ENCODE measurements at regions not wholly inside any gene's neighbourhood (a gene's known extent, or its start where the extent isn't known, plus 50 kb on each side); places are given as distances from the start of the nearest gene placed in this dataset.

GRCh38 chr1:116243333-116244054 lies 129.6 kb upstream of the ATP1A1 start:
- WGBS (ENCODE audit: low lambda C conversion rate): 41% methylated on average over 7 of the region's 7 CpGs
- ChIA-PET POLR2A (no interaction called here), CTCF (ENCODE audit: low intra/inter-chr PET ratio, low total read pairs) (no interaction called here)
- Histone ChIP-seq H3K36me3 (replicated peaks in 1 of 2; ENCODE audit: control insufficient read depth in 1 of 2, insufficient read depth in 2 of 2, low read length in 2 of 2) (no peaks in the 10 kb centered on the region), H3K79me2 (ENCODE audit: insufficient read depth, low read length) (no peaks in the 10 kb centered on the region), H3K9ac (ENCODE audit: insufficient read depth, low read depth, low read length) (no peak overlapping the region), H2AFZ (ENCODE audit: low read length) (no peak overlapping the region), H3K4me2 (ENCODE audit: low read depth, low read length) (no peak overlapping the region), H3K27me3 (ENCODE audit: control insufficient read depth in 1 of 2, insufficient read depth in 2 of 2, low read length in 2 of 2) (peaks cover 1 to 25% of the 10 kb centered on the region in 2 experiments; a peak in 4 of 5 replicates), H3K9me3 (ENCODE audit: low read length) (no peaks in the 10 kb centered on the region), H3K27ac (ENCODE audit: extremely low read length, insufficient read depth, low read length) (no peak overlapping the region), H4K20me1 (ENCODE audit: insufficient read depth, low read length) (no peaks in the 10 kb centered on the region), H3K4me1 (ENCODE audit: insufficient read depth, low read length) (no peaks in the 10 kb centered on the region), H3K4me3 (replicated peaks in 1 of 3; ENCODE audit: insufficient read depth in 1 of 3, low read depth in 2 of 3, low read length in 3 of 3) (no peak overlapping the region)
- intact Hi-C loops (cut with micrococcal nuclease; ENCODE audit: unreplicated experiment) (no loop called here), in situ Hi-C loops (cut with HindIII; ENCODE audit: extremely low pct_ligation_motif_present, low pct_unique_long_range_greater_than_20kb) (no loop called here)
- no peak for FAIRE-seq
- no TSS peak for BruUV-seq (replicated peaks)
- DNase-seq (ENCODE audit: low spot score): no peak
- no peak for TF ChIP-seq NCOR1 (IDR thresholded peaks at IDR 0.05; ENCODE audit: borderline replicate concordance, low read length)
- no peak for TF ChIP-seq ZNF33B (CRISPR knock-in tag; IDR thresholded peaks at IDR 0.05)
- no peak for TF ChIP-seq ZNF784 (CRISPR knock-in tag; IDR thresholded peaks at IDR 0.05; ENCODE audit: borderline replicate concordance)
- TF ChIP-seq ZNF572 (CRISPR knock-in tag; IDR thresholded peaks at IDR 0.05): no peak
- TF ChIP-seq, protein P1, sequence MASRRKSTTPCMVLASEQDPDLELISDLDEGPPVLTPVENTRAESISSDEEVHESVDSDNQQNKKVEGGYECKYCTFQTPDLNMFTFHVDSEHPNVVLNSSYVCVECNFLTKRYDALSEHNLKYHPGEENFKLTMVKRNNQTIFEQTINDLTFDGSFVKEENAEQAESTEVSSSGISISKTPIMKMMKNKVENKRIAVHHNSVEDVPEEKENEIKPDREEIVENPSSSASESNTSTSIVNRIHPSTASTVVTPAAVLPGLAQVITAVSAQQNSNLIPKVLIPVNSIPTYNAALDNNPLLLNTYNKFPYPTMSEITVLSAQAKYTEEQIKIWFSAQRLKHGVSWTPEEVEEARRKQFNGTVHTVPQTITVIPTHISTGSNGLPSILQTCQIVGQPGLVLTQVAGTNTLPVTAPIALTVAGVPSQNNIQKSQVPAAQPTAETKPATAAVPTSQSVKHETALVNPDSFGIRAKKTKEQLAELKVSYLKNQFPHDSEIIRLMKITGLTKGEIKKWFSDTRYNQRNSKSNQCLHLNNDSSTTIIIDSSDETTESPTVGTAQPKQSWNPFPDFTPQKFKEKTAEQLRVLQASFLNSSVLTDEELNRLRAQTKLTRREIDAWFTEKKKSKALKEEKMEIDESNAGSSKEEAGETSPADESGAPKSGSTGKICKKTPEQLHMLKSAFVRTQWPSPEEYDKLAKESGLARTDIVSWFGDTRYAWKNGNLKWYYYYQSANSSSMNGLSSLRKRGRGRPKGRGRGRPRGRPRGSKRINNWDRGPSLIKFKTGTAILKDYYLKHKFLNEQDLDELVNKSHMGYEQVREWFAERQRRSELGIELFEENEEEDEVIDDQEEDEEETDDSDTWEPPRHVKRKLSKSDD (CRISPR knock-in tag; IDR thresholded peaks at IDR 0.05; ENCODE audit: low read depth): no peak
- TF ChIP-seq HES4 (CRISPR knock-in tag; IDR thresholded peaks at IDR 0.05; ENCODE audit: borderline replicate concordance): no peak
- TF ChIP-seq KAT8 (CRISPR knock-in tag; IDR thresholded peaks at IDR 0.05): no peak
- no peak for TF ChIP-seq HNRNPUL1 (IDR thresholded peaks at IDR 0.05; ENCODE audit: low read depth, low read length)
- TF ChIP-seq BCL6 (CRISPR knock-in tag; IDR thresholded peaks at IDR 0.05): no peak
- no peak for TF ChIP-seq KAT2B (IDR thresholded peaks at IDR 0.05; ENCODE audit: borderline replicate concordance, low read depth, low read length)
- peak; percentile 40 for ATAC-seq
